Cerebellar cortex (tissue), 1 donor: ENCODE measurements at regions not wholly inside any gene's neighbourhood (a gene's known extent, or its start where the extent isn't known, plus 50 kb on each side); places are given as distances from the start of the nearest gene placed in this dataset.
"Not testable (repeated sequence)": the region's sequence is repeated elsewhere in the genome, so short reads cannot be mapped to it uniquely, and the experiment has no call there.

Experiments used
- DNase-seq: peaks from one replicate; pipeline ENCODE4 v3.0.0-alpha.2; 2015; ENCODE audit warnings: low spot score

GRCh38 chr12:23361971-23362370 is 587.5 kb downstream of the SOX5 start:
- no peak for DNase-seq

- DNase-seq: no peak
Measured at GRCh38 chr12:23368590-23368989, 580.9 kb downstream of the SOX5 start.

- DNase-seq: no peak
Measured at GRCh38 chr12:23375621-23376020, 573.8 kb downstream of the SOX5 start.

GRCh38 chr12:23376238-23376637 is 573.2 kb downstream of the SOX5 start:
- DNase-seq: no peak

GRCh38 chr12:23380419-23381100 is 568.9 kb downstream of the SOX5 start:
- no peak for DNase-seq

- DNase-seq: not testable (repeated sequence)
Measured at GRCh38 chr12:23388898-23389297, 560.6 kb downstream of the SOX5 start.

GRCh38 chr12:23389315-23389714 is 560.2 kb downstream of the SOX5 start:
- DNase-seq: not testable (repeated sequence)

- DNase-seq: no peak
Measured at GRCh38 chr12:23399402-23399933, 550.0 kb downstream of the SOX5 start.

- DNase-seq: no peak
Measured at GRCh38 chr12:23415180-23415579, 534.3 kb downstream of the SOX5 start.

- no peak for DNase-seq
Measured at GRCh38 chr12:23421556-23421955, 527.9 kb downstream of the SOX5 start.

GRCh38 chr12:23423097-23423687 is 526.3 kb downstream of the SOX5 start:
- DNase-seq: no peak

- DNase-seq: no peak
Measured at GRCh38 chr12:23423796-23424195, 525.7 kb downstream of the SOX5 start.

GRCh38 chr12:23424685-23425084 is 524.8 kb downstream of the SOX5 start:
- DNase-seq: no peak

GRCh38 chr12:23426328-23426727 is 523.1 kb downstream of the SOX5 start:
- no peak for DNase-seq

GRCh38 chr12:23428758-23429157 is 520.7 kb downstream of the SOX5 start:
- no peak for DNase-seq

- no peak for DNase-seq
Measured at GRCh38 chr12:23431006-23431405, 518.5 kb downstream of the SOX5 start.

- DNase-seq: no peak
Measured at GRCh38 chr12:23433121-23433520, 516.3 kb downstream of the SOX5 start.

GRCh38 chr12:23434154-23434553 is 515.3 kb downstream of the SOX5 start:
- DNase-seq: no peak

GRCh38 chr12:23446746-23447145 is 502.7 kb downstream of the SOX5 start:
- no peak for DNase-seq

GRCh38 chr12:23450810-23451209 is 498.7 kb downstream of the SOX5 start:
- DNase-seq: no peak

GRCh38 chr12:23455283-23455682 is 494.2 kb downstream of the SOX5 start:
- DNase-seq: no peak

- DNase-seq: no peak
Measured at GRCh38 chr12:23458640-23459039, 490.8 kb downstream of the SOX5 start.

GRCh38 chr12:23462546-23462945 is 486.9 kb downstream of the SOX5 start:
- DNase-seq: no peak

GRCh38 chr12:23463172-23463571 is 486.3 kb downstream of the SOX5 start:
- no peak for DNase-seq
